ENCODE measurements at regions not wholly inside any gene's neighbourhood (a gene's known extent, or its start where the extent isn't known, plus 50 kb on each side); places are given as distances from the start of the nearest gene placed in this dataset.
"Not testable (repeated sequence)": the region's sequence is repeated elsewhere in the genome, so short reads cannot be mapped to it uniquely, and the experiment has no call there.

DNA sequence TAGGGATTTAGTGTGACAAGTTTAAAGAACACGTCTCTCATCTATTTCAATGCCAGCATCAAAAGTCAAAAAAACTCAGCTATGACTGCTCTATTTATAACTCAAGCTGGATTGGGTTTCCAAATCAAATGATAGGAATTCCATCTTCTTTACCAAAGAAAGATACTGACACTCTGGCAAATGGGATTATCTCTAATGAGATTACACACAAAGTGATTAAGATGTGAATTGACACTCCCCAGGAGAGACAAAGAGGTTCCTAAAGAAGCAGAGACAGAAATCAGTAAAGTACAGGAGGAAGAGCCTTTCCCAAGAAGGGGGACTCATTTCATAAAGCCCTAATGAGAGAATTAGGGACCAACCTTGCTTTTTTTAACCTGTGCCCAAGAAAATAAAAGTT lies 92.1 kb downstream of the ID4 start:
- Mint-ChIP-seq H3K9me3 (peaks cover 0 to 5% (median 0%) of the 10 kb centered on the region in 9 donors), H3K4me3 (no peak overlapping the region), H3K27me3 (peaks cover 2 to 28% (median 6%) of the 10 kb centered on the region in 5 donors), H3K4me1 (no peaks in the 10 kb centered on the region), H3K27ac (no peak overlapping the region), H3K36me3 (no peaks in the 10 kb centered on the region)
- POLR2A ChIA-PET, result no interaction called here
- ATAC-seq (no peak), DNase-seq (no peak)

DNA sequence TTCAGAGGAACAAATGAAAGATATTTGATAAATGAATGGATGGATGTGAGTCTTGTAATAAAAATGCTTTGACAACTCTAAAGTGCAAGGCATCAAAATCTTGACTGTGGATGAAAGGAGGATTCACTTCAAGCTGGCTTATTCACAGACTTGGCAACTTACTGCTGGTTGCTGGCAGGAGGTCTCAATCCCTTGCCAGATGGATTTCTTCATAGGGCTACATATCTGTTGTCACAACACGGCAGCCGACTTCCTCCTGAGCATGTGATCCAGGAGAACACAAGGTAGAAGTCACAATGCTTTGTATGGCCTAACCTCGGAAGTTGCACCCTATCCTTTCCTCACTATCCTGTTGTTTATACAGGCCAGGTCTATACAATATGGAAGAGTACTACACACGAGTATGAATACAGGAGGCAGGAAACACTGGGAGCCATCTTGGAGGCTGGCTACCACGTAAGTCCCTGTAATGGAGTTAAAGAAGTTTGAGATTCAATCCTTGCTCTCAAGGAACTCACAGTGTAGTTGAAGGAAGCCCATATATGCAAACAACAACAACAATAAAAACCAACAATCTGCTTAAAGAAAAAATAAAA lies 97.9 kb downstream of the ID4 start:
- no peaks in the 10 kb centered on the region for H3K36me3 Mint-ChIP-seq
- no peak for DNase-seq
- H3K27me3 Mint-ChIP-seq, result peaks cover 0 to 4% (median 0%) of the 10 kb centered on the region in 5 donors
- POLR2A ChIA-PET, result no interaction called here
- ATAC-seq, result no peak
- no peaks in the 10 kb centered on the region for H3K4me1 Mint-ChIP-seq
- peaks cover 0 to 4% (median 0%) of the 10 kb centered on the region in 9 donors for H3K9me3 Mint-ChIP-seq
- H3K27ac Mint-ChIP-seq, result no peak overlapping the region
- H3K4me3 Mint-ChIP-seq, result no peak overlapping the region

DNA sequence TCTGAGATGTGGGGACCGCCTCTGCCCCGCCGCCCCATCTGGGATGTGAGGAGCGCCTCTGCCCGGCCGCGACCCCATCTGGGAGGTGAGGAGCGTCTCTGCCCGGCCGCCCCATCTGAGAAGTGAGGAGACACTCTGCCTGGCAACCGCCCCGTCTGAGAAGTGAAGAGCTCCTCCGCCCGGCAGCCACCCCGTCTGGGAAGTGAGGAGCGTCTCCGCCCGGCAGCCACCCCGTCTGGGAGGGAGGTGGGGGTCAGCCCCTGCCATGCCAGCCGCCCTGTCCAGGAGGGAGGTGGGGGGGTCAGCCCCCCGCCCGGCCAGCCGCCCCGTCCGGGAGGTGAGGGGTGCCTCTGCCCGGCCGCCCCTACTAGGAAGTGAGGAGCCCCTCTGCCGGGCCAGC lies 102.2 kb downstream of the ID4 start:
- H3K27ac Mint-ChIP-seq, DNase-seq, H3K36me3 Mint-ChIP-seq, ATAC-seq, H3K27me3 Mint-ChIP-seq, H3K4me1 Mint-ChIP-seq, POLR2A ChIA-PET, H3K4me3 Mint-ChIP-seq, H3K9me3 Mint-ChIP-seq: not testable (repeated sequence)

DNA sequence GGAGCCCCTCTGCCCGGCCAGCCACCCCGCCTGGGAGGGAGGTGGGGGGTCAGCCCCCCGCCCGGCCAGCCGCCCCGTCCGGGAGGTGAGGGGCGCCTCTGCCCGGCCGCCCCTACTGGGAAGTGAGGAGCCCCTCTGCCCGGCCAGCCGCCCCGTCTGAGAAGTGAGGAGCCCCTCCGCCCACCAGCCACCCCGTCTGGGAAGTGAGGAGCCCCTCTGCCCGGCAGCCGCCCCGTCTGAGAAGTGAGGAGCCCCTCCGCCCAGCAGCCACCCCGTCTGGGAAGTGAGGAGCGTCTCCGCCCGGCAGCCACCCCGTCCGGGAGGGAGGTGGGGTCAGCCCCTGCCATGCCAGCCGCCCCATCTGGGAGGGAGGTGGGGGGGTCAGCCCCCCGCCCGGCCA lies 102.8 kb downstream of the ID4 start:
- H3K4me1 Mint-ChIP-seq, ATAC-seq, H3K27ac Mint-ChIP-seq, H3K36me3 Mint-ChIP-seq, DNase-seq, H3K4me3 Mint-ChIP-seq, H3K27me3 Mint-ChIP-seq, H3K9me3 Mint-ChIP-seq, POLR2A ChIA-PET: not testable (repeated sequence)

DNA sequence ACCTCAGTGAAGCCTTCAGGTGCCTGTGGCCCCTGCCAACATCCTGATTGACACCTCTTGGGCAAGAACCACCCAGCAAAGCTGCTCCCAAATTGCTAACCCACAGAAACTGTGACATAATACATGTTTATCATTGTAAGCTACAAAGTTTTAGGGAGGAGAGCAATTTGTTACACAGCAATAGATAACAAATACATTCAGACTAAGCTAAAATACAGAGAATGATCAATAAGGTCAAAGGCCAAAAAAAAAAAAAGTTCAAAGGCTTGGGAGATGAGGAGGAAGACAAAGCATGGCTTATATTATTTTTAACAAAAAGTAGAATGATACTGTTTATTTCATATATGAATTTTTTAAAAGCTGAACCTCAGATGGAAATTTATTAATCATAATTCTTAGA lies 105.9 kb downstream of the ID4 start:
- DNase-seq (no peak), ATAC-seq (no peak)
- Mint-ChIP-seq H3K27me3 (peaks cover 0 to 7% (median 0%) of the 10 kb centered on the region in 5 donors), H3K9me3 (peaks cover 0 to 13% (median 2%) of the 10 kb centered on the region in 9 donors), H3K4me1 (no peaks in the 10 kb centered on the region), H3K4me3 (no peak overlapping the region), H3K36me3 (no peaks in the 10 kb centered on the region), H3K27ac (no peak overlapping the region)
- POLR2A ChIA-PET, result no interaction called here

DNA sequence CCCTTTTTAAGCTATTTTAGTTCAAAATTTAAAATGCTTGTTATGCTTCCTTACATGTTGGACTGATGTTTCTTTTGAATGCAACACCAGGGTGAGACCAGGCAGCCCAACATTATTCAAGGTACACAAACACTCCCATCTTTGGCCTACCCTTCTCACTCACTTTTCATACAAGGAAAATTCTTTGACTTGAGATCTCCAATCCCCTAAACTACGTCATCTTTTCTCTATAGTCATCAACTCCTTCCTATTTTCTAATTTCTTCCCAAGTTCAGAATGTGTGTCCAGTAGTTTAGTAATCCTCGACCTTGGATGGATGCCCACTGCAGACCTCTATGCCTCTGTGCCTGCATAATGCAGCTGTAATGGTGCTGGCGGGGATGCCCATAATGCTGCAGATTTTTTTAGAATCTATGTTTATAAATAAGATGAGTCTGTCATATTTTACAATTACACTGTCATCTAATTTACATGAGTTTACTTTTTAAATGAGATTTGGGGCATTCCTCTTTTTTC lies 108.7 kb downstream of the ID4 start:
- DNase-seq (no peak), ATAC-seq (no peak)
- H3K27me3 Mint-ChIP-seq, result peaks cover 0 to 7% (median 0%) of the 10 kb centered on the region in 5 donors
- no peak overlapping the region for H3K4me3 Mint-ChIP-seq
- no peak overlapping the region for H3K27ac Mint-ChIP-seq
- peaks cover 0 to 17% (median 12%) of the 10 kb centered on the region in 9 donors for H3K9me3 Mint-ChIP-seq
- no peaks in the 10 kb centered on the region for H3K36me3 Mint-ChIP-seq
- H3K4me1 Mint-ChIP-seq, result no peaks in the 10 kb centered on the region
- POLR2A ChIA-PET, result no interaction called here

DNA sequence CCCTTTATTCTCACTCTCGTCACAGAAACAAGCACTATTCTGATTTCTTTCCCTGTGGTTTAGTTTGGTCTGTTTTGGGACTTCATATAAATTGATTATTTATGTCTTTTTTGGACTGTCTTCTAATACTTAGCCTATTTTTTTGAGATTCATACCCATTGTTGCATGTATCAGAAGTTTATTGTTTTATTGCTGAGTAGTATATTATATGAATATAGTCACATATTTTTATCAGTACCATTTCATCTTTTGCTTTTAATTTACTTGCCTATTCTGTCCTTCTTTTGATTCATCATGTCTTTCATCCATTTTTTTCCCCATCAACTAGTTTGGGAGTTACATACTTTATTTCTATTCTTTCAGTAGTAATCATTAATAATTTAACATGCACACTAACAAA lies 112.0 kb downstream of the ID4 start:
- no peak overlapping the region for H3K4me3 Mint-ChIP-seq
- no peak overlapping the region for H3K27ac Mint-ChIP-seq
- peaks cover 0 to 5% (median 0%) of the 10 kb centered on the region in 3 donors for H3K36me3 Mint-ChIP-seq
- DNase-seq, result no peak
- H3K4me1 Mint-ChIP-seq, result no peaks in the 10 kb centered on the region
- H3K9me3 Mint-ChIP-seq, result peaks cover 7 to 31% (median 20%) of the 10 kb centered on the region in 9 donors
- H3K27me3 Mint-ChIP-seq, result peaks cover 0 to 3% (median 0%) of the 10 kb centered on the region in 5 donors
- ATAC-seq, result no peak
- POLR2A ChIA-PET, result no interaction called here

DNA sequence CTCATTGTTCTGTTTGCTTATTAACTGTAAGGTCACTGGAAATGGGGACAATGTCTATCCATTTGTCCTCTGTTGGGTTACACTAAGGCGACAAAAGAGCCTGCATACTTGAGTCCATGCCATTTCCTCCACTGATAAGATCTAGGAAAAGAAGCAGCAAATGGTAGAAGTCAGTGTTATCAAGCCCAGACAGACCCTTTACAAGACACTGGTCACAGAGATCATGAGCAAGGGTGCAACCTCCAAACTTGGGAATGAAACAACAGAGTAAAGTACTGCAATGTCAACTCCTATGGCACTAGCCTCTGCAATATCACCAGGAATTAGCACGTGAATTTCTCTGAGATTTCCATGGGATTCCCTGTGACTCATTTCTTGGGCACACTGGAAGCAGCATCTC lies 126.9 kb downstream of the ID4 start:
- Mint-ChIP-seq H3K36me3 (no peaks in the 10 kb centered on the region), H3K4me3 (no peak overlapping the region), H3K4me1 (peaks cover 0 to 2% (median 0%) of the 10 kb centered on the region in 4 donors), H3K27me3 (peaks cover 2 to 11% (median 6%) of the 10 kb centered on the region in 5 donors), H3K27ac (no peak overlapping the region), H3K9me3 (peaks cover 0 to 5% (median 2%) of the 10 kb centered on the region in 9 donors)
- POLR2A ChIA-PET, result no interaction called here
- DNase-seq (no peak), ATAC-seq (no peak)

DNA sequence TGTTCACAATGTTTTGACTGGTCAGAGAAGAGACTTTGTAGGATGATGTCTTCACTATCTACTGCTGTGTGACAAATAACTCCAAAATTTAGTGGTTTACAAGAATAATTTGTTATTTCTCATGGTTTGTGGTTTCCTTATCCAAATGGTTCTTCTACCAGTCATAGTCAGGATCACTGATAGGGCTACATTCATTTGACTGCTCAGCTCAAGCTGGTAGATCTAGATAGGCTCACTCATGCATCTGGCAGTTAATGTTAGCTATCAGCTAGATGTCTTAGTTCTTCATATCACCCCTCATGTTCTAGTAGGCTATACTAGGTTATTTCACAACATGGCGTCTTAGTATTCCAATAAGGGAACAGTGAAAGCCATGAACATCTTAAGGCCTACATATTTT lies 131.0 kb downstream of the ID4 start:
- H3K36me3 Mint-ChIP-seq, result no peaks in the 10 kb centered on the region
- POLR2A ChIA-PET, result no interaction called here
- peaks cover 0 to 13% (median 7%) of the 10 kb centered on the region in 5 donors for H3K27me3 Mint-ChIP-seq
- H3K4me3 Mint-ChIP-seq, result no peak overlapping the region
- peaks cover 0 to 2% (median 0%) of the 10 kb centered on the region in 4 donors for H3K4me1 Mint-ChIP-seq
- no peak for ATAC-seq
- no peak overlapping the region for H3K27ac Mint-ChIP-seq
- no peak for DNase-seq
- H3K9me3 Mint-ChIP-seq, result peaks cover 0 to 7% (median 0%) of the 10 kb centered on the region in 9 donors

DNA sequence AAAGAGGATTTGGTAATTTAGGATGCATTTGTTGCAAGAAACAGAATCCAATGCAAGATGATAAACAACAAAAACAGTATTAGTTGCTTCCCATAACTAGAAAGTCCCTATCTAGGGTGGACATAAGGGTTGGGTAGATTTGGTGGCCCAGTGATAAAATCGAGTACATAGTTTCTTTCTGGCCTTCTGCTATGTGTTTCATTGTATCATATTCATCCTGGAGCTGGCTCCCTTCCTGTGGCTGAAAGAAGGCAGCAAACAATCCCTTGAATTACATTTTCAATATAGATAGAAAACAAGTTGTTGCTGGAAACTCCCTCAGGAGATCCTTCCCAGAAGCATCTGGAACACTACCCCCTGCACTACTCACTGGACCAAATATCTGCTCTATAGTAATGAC lies 135.1 kb downstream of the ID4 start:
- Mint-ChIP-seq H3K4me3 (no peak overlapping the region), H3K27me3 (peaks cover 0 to 11% (median 8%) of the 10 kb centered on the region in 5 donors), H3K4me1 (peaks cover 0 to 2% (median 0%) of the 10 kb centered on the region in 4 donors), H3K9me3 (peaks cover 0 to 7% (median 0%) of the 10 kb centered on the region in 9 donors), H3K27ac (no peak overlapping the region), H3K36me3 (no peaks in the 10 kb centered on the region)
- DNase-seq (no peak), ATAC-seq (no peak)
- POLR2A ChIA-PET, result no interaction called here

DNA sequence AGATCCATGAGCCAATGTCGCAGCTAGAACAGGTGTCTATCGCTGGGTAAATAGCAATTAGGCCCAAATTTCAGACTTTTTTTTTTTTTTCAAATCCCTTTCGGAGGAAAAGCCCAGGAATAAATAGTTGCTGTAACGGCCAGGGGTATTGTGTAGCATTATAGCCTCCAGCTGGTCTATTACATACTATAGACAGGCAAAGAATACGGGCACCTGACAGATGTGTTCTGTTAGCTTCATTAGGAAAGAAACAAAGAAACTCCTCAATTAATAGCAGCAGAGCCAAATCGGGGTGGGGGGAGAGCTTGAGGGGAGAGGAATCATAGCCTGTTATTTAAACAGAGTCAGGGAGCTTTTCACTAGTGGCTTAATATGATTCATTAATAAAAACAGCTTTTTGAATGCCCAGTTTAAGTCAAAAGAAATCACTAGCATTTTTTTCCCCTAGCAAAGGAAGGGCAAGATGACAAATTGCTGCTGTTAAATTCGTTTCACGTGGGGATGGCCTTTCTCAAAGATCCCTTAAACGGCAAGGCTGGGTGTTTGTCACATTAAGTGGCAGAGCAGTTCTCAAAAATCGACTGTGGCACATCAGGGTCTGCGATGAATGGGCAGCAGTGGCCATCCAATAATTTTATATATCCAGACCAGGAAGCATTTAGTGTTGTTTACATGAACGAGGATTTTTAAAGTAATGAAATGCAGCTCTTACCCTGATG lies 139.4 kb downstream of the ID4 start:
- peaks cover 0 to 3% (median 0%) of the 10 kb centered on the region in 9 donors for H3K9me3 Mint-ChIP-seq

DNA sequence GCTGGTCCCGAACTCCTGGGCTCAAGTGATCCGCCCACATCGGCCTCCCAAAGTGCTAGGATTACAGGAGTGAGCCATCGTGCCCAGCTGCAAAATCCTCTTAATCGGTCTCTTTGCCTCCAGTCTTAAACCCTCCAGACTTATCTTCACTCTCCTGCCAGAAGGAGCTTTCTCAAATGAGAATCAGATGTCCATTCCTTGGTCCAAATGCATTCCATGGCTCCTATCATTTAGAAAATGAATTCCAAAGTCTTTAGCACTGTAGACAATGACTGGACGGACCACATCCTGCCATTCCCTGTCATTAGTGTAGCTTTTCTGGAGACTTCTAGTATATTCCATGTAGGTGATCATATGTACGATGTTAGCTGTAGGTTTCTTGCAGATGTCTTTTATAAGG lies 141.9 kb downstream of the ID4 start:
- Mint-ChIP-seq H3K27me3 (peaks cover 1 to 18% (median 9%) of the 10 kb centered on the region in 5 donors), H3K9me3 (peaks cover 0 to 3% (median 0%) of the 10 kb centered on the region in 9 donors), H3K4me1 (no peaks in the 10 kb centered on the region), H3K36me3 (no peaks in the 10 kb centered on the region), H3K27ac (no peak overlapping the region), H3K4me3 (no peak overlapping the region)
- POLR2A ChIA-PET, result no interaction called here
- no peak for DNase-seq
- ATAC-seq, result no peak

More for the DNA sequence above, 139.4 kb downstream of the ID4 start:
- H3K36me3 Mint-ChIP-seq, result no peaks in the 10 kb centered on the region
- ATAC-seq (no peak), DNase-seq (no peak)
- POLR2A ChIA-PET, result no interaction called here
- peaks cover 0 to 4% (median 1%) of the 10 kb centered on the region in 5 donors for H3K27me3 Mint-ChIP-seq
- H3K4me1 Mint-ChIP-seq, result no peaks in the 10 kb centered on the region
- H3K4me3 Mint-ChIP-seq, result no peak overlapping the region
- no peak overlapping the region for H3K27ac Mint-ChIP-seq

DNA sequence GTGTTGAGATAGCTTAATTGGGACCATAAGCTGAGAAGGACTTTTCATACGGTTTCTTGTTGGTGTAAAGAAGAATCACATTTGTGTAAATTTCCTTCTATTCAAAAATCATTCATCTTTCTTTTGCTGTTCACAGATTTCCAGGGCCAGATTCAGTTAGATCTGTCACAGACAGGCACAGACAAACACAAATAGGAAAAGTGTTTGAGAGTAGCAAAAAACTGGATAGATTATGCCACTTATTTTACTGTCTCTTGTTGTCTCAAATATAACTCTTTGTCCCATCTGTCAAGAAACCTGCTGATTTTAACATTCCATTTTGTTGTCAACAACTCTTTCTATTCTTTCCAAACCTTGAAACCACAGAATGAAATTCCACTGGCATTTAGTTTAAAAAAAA lies 142.8 kb downstream of the ID4 start:
- peaks cover 1 to 18% (median 10%) of the 10 kb centered on the region in 5 donors for H3K27me3 Mint-ChIP-seq
- DNase-seq (no peak), ATAC-seq (no peak)
- H3K36me3 Mint-ChIP-seq, result no peaks in the 10 kb centered on the region
- H3K27ac Mint-ChIP-seq, result no peak overlapping the region
- peaks cover 0 to 3% (median 0%) of the 10 kb centered on the region in 9 donors for H3K9me3 Mint-ChIP-seq
- no peak overlapping the region for H3K4me3 Mint-ChIP-seq
- POLR2A ChIA-PET, result no interaction called here
- H3K4me1 Mint-ChIP-seq, result no peaks in the 10 kb centered on the region

Data from naive thymus-derived CD8-positive, alpha-beta T cell (primary cell).